ELF-1 (cell line): ENCODE measurements at regions not wholly inside any gene's neighbourhood (a gene's known extent, or its start where the extent isn't known, plus 50 kb on each side); places are given as distances from the start of the nearest gene placed in this dataset.
A peak's percentile ranks its signal among the peaks of the same experiment; 100 is the strongest.

ENCODE experiments used
- DNase-seq: peaks from one replicate; pipeline ENCODE4 v3.0.0-alpha.2; 2016; ENCODE audit warnings: low read depth, low spot score

DNA sequence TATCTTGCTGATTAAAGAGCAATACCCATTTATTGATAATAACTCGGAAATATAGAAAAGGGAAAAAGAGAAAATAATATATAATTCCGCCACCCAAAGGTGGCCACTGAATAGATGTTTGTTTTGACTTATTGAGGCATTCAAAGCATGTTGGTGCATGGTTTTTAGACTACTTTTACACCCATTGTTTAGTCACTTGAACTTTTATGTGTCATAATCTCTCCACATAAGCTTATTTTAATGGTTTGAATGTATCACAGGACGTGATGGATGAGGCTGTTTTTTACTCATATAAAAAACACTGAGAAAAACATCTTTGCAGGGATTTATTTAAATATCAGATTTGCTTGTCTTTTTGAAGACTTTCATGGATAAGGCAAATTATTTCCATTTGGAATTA is 120.4 kb downstream of the ACKR3 start:
- DNase-seq: no peak

DNA sequence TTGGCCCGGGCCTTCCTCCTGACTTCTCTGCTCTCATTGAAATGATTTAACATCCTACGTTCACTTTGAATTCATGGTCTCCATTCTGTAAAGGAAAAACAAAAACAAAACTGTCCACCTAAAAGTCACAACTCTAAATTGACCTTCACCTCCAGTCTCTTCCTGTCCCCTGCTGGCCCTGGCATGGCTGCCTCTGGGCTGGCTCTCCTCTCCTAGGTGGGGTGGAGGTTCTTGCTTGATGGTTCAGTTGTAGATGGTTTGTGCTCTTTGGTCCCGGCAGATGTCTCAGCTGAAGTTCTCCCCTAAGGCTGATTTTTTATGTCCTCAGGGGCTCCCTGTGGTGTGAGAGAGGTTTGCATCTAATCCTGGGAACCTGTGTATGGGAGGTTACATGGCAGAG is 121.1 kb downstream of the ACKR3 start:
- DNase-seq: no peak

DNA sequence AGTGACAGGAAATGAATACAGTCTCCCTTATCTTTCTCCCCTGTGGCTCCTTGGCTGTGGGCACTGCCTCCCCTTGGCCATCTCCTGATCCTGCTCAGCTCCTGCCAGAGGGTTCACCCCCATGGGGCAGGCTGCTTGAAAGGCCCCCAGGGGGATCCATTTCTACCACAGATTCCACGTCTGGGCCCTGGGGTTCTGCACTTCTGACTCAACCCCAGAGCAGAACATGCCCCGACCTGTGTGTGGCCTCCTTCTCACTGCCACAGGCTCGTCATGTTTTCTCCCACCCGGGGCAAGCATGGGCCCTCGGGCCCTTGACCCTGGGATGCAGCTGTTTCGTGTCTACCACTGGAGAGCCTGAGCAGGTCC is 122.2 kb downstream of the ACKR3 start:
- peak; percentile 27 for DNase-seq

DNA sequence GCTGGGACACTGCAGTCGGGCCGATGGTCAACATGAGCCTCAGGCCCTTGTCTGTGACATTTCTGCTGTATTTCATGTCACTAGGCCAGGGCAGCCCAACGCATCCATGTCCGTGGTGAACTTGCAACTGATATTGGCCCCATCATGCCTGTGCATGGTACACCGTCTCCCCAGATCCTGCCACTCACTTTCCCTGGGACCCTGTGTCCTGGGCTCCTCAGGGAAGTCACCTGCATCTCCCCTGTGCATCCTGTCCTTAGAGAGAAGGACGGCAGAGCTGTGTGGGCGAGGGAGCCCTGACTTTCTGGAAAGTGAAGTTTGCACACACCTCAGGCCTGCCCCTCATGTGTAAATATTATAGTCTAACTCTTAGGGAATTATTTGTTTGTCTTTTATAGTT is 123.3 kb downstream of the ACKR3 start:
- no peak for DNase-seq

DNA sequence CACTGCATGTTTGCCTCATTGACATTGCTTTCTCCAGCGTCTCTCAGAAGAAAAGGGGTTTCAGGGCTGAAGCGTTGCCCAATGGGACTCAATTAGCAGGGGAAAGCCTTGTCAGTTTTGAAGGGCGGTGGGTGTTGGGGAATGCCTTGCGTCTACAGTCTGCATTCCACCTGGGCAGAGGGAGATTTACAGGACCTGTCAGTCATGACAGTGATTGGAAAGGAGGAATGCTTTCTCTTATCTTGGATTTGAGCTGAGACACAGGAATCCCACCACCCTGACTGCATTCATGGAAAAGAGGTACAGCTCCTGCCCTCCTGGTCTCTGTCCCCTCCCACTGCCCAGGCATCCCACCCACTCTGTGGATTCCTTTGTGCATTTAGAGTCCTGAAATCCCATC is 123.9 kb downstream of the ACKR3 start:
- DNase-seq: peak; percentile 76

DNA sequence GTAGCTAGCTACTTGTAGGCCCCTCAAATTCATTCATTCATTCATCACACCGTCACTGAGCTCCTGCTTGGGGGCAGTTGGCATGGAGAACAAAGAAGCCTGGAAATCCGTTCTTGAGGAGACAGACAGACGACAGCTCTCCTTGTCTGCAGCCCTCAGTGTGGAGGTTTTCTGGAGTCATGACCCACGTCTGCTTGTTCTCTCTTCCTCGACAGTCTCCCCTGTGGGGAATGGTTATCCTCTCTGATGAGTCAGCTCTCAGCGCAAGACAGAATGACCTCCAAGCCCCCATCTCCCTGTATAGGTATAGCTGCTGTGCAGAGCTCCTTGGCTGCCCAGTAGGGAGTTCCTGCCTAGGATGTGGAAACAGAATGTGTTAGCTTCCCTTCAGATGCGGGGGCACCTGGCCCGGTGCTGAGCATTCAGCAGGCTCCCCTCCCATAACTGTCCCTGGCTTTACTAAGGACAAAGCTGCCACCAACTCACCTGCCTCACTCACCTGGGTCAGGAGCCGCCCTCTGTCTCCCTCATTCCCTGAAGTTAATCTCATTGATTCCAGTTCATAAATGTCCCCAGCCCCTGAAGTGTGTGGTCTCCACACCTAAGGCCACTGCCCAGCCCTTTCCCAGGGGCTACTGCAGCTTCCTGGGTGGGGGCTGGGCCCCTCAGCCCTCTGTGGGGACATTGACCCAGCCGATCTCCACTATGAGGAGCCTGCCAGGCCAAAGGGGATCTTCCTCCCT is 124.7 kb downstream of the ACKR3 start:
- DNase-seq: peak; percentile 53

DNA sequence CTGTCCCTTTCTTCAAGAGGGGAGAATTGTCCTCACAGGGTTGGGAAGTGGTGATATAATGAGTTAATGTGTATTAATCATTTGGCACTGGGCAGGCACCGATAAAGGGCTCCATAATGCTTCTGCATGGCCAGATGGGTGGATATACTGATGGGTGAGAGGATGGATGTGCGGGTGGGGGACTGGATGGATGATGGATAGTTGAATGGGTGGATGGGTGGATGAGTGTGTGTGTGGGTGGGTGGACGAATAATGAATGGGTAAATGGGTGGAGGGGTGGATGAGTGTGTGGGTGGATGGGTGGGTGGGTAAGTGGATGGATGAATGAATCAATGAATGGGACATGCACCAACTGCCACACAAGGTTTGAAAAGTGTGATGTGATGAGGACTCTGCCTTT is 127.2 kb downstream of the ACKR3 start:
- no peak for DNase-seq

DNA sequence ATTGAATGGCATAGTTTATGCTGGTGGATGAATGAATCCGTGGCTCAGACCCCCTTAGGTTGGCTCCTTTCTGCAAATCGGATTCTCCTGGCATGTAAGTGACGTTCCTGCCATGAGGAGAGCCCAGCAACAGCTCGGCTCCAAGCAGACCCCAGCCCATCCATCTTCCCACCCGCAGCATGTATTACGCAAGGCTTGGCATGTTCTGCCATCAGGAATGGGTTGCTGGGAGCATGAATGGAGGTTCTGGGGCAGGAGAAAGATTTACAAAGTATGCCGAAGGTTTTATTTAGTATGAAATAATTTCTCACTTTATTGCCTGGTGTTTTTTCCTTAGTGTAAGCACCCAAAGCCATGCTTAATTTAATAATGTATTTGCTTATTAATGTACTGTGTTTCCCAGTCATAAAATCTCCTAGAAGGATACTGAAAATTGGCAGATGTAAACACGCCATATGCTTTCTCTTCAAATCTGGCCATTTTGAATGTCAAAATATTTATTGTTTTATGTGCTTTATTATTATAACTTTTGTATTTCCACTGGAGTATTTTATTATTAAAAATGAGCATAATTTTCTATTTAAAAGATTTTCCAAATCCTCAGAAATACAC is 128.5 kb downstream of the ACKR3 start:
- no peak for DNase-seq

DNA sequence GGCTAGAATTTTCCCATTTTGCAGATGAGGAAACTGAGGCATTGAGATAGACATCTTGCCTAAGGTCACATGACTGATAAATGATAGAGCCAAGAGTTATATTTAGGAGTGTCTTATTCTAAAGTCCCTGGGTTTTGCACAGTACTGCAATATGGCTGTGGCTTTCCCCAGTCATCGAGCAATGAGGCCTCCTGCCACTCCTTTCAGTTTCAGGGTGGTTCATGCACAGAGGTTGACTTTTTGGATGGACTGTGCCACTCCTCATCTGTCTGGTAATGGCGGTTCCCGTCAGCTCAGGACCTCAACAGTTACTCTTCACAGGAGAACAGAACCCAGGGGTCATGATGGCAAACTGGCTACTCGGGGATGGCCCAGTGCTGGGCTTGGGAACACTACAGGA is 131.1 kb downstream of the ACKR3 start:
- no peak for DNase-seq

DNA sequence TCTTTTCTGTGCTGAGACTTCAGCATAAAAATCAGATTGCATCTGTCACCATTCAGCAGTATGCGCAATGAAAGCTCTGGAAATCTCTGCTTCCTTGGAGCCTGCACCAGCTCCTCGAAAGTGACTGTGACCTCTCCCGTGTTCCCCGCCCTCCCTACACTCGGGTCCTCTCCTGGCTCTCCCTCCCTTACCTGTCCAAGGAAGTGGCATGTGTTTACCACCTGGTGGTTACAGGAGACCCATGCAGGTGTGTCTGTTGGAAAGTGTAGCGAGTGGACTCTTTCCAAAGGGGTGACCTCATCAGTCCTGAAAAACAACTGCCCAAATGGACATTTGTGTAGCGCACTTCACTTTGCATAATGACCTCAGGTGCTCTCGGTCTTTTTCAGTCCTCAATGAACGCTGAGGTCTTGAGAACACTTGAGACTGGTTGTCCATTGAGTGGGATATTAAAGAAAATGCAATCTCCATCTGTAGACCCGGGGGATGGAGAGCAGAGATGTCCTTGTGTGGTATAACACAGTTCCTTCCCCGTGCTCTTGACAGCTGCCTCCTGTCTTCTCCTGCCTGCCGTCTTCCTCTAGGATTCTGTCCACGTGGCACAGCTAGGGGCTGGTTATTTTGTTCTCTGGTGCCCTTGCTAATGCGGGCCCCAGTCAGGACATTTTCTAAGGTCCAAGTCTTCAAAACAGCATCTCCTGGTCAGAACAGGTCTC is 133.2 kb downstream of the ACKR3 start:
- no peak for DNase-seq

DNA sequence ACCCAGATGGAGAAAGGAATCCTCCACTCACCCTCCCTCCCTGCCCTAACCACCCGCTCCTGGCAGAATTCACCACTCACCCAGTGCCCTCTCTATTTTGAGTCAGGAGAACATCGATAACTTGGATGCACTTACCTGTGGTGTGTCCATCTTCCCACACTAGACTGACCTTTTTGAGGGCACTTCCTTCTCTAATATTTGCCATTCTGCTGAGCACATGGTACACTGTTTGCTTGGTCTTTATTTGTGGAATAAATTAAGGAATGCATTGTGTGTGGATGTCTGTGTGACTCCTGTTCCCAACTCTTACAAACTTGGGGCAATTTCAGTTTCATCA is 133.7 kb downstream of the ACKR3 start:
- no peak for DNase-seq

DNA sequence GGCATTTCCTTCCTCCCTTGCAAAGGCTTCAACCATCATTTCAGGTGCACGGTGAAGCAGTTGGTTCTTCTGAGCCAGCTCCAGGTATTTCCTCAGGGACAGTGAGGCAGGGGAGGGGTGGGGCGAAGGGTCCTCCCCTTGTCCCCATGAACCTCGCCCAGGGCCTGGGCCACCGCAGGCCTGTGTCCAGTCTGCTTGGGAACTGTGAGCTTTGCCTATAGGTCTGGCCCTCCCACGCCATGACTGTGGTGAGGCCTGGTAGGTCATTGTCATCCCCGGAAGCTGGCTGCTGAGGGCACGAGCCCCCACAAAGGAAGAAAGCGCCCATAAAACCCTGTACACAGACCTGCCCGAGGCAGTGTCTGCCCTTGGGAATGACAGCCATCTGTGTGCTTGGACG is 134.3 kb downstream of the ACKR3 start:
- DNase-seq: no peak

DNA sequence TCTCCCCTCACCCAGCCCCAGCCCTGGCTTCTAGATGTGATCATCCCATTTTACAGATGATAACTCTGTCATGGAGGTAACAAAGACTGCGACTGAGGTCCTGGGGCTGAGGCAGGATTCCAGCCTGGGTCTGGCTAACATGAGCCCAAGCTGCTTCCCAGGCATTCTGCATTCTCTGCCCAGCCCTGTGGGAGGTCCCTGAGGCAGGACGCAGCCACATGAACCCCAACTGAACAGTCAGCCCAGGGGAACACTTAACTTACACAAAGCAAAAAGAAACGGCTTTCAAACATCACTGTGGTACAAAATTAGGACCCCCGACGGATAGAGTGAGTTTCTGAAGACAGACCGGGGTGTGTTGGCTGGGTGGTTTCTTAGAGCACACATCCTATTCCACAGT is 135.3 kb downstream of the ACKR3 start:
- DNase-seq: no peak

DNA sequence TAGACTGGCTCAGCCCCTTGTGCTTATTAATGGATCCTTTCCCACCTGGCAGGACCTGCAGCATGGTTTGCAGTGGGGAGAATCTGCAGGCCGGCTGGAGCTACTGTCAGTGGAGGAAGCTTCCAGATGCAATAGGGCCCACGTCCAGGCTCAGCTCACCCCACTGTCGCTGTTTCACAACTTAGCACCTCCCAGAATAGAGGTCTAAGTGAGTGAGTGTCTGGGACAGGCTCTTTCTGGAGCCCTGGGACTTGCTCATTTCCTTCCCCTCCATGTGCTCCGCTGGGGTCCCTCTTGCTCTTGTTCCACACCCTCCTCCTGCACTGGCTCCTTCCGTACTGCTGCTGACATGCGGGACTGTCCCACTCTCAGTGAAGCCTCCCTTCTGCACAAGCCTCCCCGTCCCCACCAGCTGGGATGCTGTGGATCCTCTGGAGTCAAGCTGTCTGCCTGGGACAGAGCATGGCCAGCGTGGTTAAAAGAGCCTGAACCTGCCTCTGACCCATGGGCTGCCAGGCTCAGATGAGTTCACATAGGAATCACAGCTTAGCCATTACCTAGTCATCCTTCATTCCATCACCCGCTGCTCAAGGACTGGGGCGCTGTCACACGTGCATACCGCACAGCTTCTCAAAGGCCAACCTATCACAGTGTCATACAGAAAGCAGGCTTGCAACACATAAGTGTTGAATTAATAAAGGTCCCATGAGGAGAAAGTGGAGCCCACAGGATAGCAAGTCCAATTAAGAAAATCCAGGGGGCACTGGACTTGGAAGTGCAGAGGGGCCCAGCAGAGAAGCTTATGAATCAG is 135.9 kb downstream of the ACKR3 start:
- DNase-seq: no peak

DNA sequence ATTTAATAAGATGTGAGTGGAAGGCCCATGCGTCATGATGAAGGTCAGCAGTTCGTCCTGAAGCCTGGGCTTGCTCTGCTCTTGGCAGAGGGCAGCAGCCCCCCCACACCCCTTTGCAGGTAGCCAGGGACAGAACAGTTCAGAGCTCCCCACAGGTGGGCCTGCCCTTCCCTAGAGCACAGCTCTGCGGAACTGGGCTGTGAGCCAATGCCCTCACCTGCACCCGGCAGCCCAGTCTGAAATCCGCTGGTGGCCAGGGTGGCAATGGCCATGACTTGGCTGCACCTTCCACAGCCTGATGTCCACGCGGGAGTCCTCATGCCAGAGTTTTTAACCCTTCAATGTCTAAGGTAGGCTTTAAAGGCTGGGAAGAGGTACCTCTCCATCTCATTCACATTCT is 136.7 kb downstream of the ACKR3 start:
- DNase-seq: no peak

DNA sequence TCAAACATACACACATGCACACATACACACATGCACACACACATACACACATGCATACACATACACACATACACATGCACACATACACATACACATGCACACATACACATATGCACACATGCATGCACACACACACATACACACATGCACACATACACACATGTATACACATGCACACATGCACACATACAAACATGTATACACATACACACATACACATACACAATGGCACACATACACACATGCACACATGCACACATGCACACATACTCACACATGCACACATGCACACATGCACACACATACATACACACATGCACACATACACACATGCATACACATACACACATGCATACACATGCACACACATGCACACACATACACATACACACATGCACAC is 137.2 kb downstream of the ACKR3 start:
- no peak for DNase-seq

DNA sequence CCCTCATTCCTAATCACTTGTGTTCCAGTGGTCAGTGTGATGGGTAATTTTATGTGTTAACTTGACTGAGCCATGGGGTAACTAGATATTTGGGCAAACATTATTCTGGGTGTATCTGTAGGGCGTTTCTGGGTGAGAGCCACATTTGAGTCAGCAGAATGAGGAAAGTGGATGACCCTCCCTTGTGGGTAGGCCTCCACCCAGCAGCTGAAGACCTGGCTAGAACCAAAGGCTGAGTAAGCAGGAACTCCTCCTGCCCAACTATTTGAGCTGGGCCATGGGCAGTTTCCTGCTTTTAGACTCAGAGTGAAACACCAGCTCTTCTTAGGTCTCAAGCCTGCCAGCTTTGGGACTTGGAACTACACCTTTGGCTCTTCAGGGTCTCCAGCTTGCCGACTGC is 141.8 kb downstream of the ACKR3 start:
- DNase-seq: no peak

DNA sequence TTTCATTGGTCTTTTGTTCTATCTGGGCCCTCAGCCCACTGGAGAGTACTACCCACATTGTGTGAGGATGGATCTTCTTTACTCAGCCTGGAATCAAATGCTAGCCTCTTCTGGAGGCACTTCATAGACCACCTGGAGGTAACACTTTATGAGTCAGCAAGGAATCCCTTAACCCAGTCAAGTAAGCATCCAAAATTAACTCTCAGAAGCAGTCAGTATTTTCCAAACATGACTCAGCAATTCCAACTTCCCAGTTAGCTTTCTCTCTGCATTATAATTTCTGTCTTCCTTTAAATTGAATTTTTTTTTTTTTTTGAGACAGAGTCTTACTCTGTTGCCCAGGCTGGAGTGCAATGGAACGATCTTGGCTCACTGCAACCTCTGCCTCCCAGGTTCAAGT is 142.7 kb downstream of the ACKR3 start:
- no peak for DNase-seq

DNA sequence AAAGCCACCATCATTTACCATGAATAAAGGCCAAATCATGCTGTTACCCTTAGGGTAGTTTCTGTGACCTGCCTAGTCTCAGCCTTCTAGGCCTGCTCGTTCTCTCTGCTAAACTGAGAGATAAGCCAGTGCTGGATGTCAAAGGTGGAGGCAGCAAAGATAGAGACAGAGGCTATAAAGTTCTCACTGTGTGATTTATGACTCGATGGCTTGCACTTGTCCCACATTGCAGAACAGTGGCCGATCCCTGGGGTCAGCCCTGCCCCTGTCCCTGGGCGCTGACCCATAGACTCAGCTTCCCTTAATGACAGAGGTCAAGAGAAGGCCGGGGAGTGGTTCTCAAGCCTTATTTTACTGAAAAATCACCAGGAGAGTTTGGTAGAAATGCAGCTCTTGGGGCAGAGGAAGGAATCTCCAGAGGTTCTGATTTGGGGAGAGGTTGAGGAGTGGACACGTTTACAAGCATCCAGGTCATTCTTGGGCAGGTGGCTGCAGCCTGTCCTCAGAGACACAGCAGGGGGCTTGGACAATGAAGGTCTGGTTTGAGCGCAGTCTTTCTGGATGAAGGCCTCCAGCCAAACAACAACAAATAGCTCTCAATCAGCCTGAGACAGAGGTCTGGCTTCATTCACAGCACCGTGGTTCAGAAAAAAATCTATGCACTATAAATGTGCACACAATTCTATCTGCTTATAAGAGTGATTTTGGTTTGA is 143.5 kb downstream of the ACKR3 start:
- DNase-seq: peak; percentile 79

DNA sequence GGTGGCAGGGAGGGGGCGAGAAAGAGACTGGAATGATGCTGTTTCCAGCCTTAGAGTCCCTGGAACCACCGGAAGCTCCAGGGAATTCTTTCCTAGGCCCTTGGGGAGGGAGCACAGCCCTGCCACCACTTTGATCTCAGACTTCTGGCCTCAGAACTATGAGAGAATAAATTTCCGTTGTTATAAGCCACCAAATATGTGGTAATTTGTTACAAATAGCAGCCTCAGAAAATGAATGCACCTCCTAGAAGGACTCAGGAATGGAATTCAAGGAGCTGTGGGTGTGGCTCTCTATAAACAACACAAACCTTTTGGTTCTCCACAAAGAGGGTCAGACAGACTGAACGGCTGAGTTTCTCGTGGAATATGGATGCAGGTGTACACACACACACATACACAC is 144.5 kb downstream of the ACKR3 start:
- peak; percentile 38 for DNase-seq

DNA sequence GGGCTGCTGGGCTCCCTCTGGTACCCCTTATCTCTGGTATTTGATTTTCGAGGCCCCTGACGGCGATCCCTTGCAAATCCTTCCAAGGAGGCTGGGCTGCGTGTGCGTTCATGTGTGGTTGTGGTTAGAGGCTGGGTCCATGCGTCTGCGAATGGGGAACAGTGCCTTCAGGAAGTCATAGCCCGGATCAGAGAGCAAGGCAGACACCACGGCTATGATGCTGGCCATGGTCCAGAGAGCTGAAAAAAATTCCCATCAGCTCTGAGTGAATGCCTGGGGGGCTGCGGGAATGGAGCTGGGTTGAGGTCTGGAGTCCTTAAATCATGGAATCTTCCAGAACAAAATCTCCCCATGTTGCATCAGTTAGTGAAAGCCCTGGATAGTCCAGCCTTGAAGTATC is 145.5 kb downstream of the ACKR3 start:
- DNase-seq: no peak

DNA sequence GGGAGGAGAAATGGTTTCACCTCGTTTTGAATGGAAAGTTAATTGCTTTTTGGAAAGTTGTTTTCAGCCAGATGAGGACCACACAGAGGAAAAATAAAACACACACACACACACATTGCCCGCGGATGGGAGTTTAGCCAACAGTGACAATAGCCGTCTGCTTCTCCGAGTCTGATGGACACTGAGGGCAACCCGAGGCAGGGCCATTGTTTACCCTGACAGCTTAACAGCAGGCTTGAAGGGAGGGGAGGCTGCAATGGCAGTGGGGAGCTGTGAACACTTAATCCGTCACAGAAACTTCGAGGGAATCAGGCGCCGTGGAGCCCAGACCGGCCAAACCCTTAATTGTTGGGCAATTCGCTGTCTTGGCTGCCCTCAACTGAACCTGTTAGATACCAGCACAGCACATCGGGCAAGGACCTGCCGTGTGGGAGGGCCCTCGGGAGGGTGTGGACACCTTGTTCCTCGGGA is 145.9 kb downstream of the ACKR3 start:
- peak; percentile 64 for DNase-seq
